HepG2 (cell line): ENCODE measurements at regions not wholly inside any gene's neighbourhood (a gene's known extent, or its start where the extent isn't known, plus 50 kb on each side); places are given as distances from the start of the nearest gene placed in this dataset.
A peak's percentile ranks its signal among the peaks of the same experiment; 100 is the strongest.

Source experiments
- CCDC6 ChIP-seq: sonication (generic); formaldehyde crosslinking; IDR thresholded peaks from 2 replicates; pipeline ENCODE4 v1.8.1; 2022; ENCODE audit warnings: mild to moderate bottlenecking, missing genetic modification reagents, moderate library complexity
- FOXA3 ChIP-seq: IDR thresholded peaks from 2 replicates; pipeline ENCODE4 v1.6.1; 2016; ENCODE audit warnings: missing genetic modification reagents, missing compliant biosample characterization
- GTF2F1 ChIP-seq: fragments of 150-350 bp; IDR thresholded peaks from 2 replicates; pipeline ENCODE4 v1.6.1; 2014; ENCODE audit warnings: low read length
- NR2F2 ChIP-seq: IDR thresholded peaks from 2 replicates; pipeline ENCODE4 v1.6.1; 2012; ENCODE audit warnings: low read depth, inconsistent platforms, borderline replicate concordance
- NRL ChIP-seq: sonication (generic); formaldehyde crosslinking; IDR thresholded peaks from 2 replicates; pipeline ENCODE4 v1.5.0; 2020; ENCODE audit warnings: missing genetic modification reagents, mild to moderate bottlenecking, moderate library complexity, borderline replicate concordance
- RCOR2 ChIP-seq: IDR thresholded peaks from 2 replicates; pipeline ENCODE4 v1.6.1; 2016; ENCODE audit warnings: missing biosample characterization, missing genetic modification reagents
- SALL2 ChIP-seq: sonication (generic); formaldehyde crosslinking; IDR thresholded peaks from 2 replicates; pipeline ENCODE4 v1.8.1; 2023; ENCODE audit warnings: mild to moderate bottlenecking, missing genetic modification reagents, inconsistent platforms
- THYN1 ChIP-seq: sonication (generic); formaldehyde crosslinking; IDR thresholded peaks from 2 replicates; pipeline ENCODE4 v1.8.1; 2023; ENCODE audit warnings: low read depth, mild to moderate bottlenecking, moderate library complexity, missing genetic modification reagents, borderline replicate concordance
- ZFY ChIP-seq: sonication (generic); formaldehyde crosslinking; IDR thresholded peaks from 2 replicates; pipeline ENCODE4 v1.4.0; 2020; ENCODE audit warnings: missing genetic modification reagents
- ZNF382 ChIP-seq: sonication (generic); formaldehyde crosslinking; IDR thresholded peaks from 2 replicates; pipeline ENCODE4 v1.5.0; 2020; ENCODE audit warnings: missing genetic modification reagents, mild to moderate bottlenecking, borderline replicate concordance
- ZNF430 ChIP-seq: sonication (generic); formaldehyde crosslinking; IDR thresholded peaks from 2 replicates; pipeline ENCODE4 v1.9.0; 2021; ENCODE audit warnings: mild to moderate bottlenecking, missing genetic modification reagents
- ZNF549 ChIP-seq: sonication (generic); formaldehyde crosslinking; IDR thresholded peaks from 2 replicates; pipeline ENCODE4 v1.5.0; 2020; ENCODE audit warnings: missing genetic modification reagents
- TF ChIP-seq, protein P1 (sequence below): sonication (generic); formaldehyde crosslinking; IDR thresholded peaks from 2 replicates; pipeline ENCODE4 v1.5.1; 2020; ENCODE audit warnings: missing genetic modification reagents, mild to moderate bottlenecking, borderline replicate concordance
- TF ChIP-seq, protein P2 (sequence below): IDR thresholded peaks from 2 replicates; pipeline ENCODE4 v1.6.1; 2016
- TF ChIP-seq, protein P3 (sequence below): sonication (generic); formaldehyde crosslinking; IDR thresholded peaks from 2 replicates; pipeline ENCODE4 v1.4.0; 2020; ENCODE audit warnings: missing genetic modification reagents
- TF ChIP-seq, protein P4 (sequence below): sonication (generic); formaldehyde crosslinking; IDR thresholded peaks from 2 replicates; pipeline ENCODE4 v1.5.1; 2020; ENCODE audit warnings: mild to moderate bottlenecking, moderate library complexity, missing genetic modification reagents
- TF ChIP-seq, protein P5 (sequence below): IDR thresholded peaks from 2 replicates; pipeline ENCODE4 v1.6.1; 2016; ENCODE audit warnings: missing compliant biosample characterization, missing genetic modification reagents, borderline replicate concordance

DNA sequence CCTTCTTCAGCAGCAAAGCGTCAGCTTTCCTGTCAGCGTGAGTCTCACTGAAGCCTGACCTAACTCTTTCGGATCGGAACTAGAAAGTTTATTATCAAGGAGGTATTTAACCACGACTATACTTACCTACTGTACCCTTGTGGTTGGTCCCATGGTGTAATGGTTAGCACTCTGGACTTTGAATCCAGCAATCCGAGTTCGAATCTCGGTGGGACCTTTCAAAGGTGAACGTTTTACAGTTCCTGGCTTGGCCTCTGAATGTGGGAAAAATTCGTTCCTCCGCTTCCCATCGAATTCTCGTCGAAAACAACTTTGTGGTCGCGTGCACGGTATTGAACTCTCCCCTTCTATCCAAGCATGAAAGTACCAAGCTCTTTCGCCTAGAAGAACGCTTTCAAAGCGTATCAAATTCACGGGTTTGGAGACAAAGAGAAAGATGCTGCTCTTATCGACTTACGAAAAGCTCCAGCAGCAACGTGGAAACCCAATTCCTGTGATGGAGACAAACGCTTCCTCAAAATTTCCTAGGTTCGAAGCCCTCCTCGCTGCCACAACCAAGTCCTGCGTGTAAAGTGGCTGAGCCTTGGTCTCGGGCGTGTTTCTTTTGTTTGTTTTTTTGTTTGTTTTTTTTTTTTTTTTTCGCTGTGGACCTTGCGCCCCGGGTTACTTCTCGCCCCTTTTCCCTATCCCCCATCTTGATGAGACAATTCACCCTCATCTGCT lies 63.7 kb downstream of the GPX5 start (continued):
- TF ChIP-seq THYN1 (CRISPR knock-in tag) (no peak), NR2F2 (peak; percentile 13; the same call in 1 of the 2 replicates), CCDC6 (peak; percentile 52; the same call in 1 of the 2 replicates), ZNF549 (CRISPR knock-in tag) (no peak), ZNF430 (peak; percentile 70; the same call in 1 of the 2 replicates), NRL (CRISPR knock-in tag) (no peak), RCOR2 (peak; percentile 79; the same call in 1 of the 2 replicates), ZFY (CRISPR knock-in tag) (peak; percentile 38; the same call in 1 of the 2 replicates), GTF2F1 (0 out of 2 replicates have a peak, but pooled peaks have one; percentile 27), ZNF382 (no peak), SALL2 (CRISPR knock-in tag) (peak; percentile 47; the same call in 1 of the 2 replicates), FOXA3 (CRISPR knock-in tag) (peak; percentile 77)
- TF ChIP-seq, protein P1, sequence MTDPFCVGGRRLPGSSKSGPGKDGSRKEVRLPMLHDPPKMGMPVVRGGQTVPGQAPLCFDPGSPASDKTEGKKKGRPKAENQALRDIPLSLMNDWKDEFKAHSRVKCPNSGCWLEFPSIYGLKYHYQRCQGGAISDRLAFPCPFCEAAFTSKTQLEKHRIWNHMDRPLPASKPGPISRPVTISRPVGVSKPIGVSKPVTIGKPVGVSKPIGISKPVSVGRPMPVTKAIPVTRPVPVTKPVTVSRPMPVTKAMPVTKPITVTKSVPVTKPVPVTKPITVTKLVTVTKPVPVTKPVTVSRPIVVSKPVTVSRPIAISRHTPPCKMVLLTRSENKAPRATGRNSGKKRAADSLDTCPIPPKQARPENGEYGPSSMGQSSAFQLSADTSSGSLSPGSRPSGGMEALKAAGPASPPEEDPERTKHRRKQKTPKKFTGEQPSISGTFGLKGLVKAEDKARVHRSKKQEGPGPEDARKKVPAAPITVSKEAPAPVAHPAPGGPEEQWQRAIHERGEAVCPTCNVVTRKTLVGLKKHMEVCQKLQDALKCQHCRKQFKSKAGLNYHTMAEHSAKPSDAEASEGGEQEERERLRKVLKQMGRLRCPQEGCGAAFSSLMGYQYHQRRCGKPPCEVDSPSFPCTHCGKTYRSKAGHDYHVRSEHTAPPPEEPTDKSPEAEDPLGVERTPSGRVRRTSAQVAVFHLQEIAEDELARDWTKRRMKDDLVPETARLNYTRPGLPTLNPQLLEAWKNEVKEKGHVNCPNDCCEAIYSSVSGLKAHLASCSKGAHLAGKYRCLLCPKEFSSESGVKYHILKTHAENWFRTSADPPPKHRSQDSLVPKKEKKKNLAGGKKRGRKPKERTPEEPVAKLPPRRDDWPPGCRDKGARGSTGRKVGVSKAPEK (CRISPR knock-in tag), result peak; percentile 36; the same call in 1 of the 2 replicates
- TF ChIP-seq, protein P2, sequence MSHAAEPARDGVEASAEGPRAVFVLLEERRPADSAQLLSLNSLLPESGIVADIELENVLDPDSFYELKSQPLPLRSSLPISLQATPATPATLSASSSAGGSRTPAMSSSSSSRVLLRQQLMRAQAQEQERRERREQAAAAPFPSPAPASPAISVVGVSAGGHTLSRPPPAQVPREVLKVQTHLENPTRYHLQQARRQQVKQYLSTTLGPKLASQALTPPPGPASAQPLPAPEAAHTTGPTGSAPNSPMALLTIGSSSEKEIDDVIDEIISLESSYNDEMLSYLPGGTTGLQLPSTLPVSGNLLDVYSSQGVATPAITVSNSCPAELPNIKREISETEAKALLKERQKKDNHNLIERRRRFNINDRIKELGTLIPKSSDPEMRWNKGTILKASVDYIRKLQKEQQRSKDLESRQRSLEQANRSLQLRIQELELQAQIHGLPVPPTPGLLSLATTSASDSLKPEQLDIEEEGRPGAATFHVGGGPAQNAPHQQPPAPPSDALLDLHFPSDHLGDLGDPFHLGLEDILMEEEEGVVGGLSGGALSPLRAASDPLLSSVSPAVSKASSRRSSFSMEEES (CRISPR knock-in tag), result peak; percentile 33; the same call in 1 of the 2 replicates
- TF ChIP-seq, protein P3, sequence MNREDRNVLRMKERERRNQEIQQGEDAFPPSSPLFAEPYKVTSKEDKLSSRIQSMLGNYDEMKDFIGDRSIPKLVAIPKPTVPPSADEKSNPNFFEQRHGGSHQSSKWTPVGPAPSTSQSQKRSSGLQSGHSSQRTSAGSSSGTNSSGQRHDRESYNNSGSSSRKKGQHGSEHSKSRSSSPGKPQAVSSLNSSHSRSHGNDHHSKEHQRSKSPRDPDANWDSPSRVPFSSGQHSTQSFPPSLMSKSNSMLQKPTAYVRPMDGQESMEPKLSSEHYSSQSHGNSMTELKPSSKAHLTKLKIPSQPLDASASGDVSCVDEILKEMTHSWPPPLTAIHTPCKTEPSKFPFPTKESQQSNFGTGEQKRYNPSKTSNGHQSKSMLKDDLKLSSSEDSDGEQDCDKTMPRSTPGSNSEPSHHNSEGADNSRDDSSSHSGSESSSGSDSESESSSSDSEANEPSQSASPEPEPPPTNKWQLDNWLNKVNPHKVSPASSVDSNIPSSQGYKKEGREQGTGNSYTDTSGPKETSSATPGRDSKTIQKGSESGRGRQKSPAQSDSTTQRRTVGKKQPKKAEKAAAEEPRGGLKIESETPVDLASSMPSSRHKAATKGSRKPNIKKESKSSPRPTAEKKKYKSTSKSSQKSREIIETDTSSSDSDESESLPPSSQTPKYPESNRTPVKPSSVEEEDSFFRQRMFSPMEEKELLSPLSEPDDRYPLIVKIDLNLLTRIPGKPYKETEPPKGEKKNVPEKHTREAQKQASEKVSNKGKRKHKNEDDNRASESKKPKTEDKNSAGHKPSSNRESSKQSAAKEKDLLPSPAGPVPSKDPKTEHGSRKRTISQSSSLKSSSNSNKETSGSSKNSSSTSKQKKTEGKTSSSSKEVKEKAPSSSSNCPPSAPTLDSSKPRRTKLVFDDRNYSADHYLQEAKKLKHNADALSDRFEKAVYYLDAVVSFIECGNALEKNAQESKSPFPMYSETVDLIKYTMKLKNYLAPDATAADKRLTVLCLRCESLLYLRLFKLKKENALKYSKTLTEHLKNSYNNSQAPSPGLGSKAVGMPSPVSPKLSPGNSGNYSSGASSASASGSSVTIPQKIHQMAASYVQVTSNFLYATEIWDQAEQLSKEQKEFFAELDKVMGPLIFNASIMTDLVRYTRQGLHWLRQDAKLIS (CRISPR knock-in tag), result no peak
- TF ChIP-seq, protein P4, sequence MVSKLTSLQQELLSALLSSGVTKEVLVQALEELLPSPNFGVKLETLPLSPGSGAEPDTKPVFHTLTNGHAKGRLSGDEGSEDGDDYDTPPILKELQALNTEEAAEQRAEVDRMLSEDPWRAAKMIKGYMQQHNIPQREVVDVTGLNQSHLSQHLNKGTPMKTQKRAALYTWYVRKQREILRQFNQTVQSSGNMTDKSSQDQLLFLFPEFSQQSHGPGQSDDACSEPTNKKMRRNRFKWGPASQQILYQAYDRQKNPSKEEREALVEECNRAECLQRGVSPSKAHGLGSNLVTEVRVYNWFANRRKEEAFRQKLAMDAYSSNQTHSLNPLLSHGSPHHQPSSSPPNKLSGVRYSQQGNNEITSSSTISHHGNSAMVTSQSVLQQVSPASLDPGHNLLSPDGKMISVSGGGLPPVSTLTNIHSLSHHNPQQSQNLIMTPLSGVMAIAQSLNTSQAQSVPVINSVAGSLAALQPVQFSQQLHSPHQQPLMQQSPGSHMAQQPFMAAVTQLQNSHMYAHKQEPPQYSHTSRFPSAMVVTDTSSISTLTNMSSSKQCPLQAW, result peak; percentile 90
- TF ChIP-seq, protein P5, sequence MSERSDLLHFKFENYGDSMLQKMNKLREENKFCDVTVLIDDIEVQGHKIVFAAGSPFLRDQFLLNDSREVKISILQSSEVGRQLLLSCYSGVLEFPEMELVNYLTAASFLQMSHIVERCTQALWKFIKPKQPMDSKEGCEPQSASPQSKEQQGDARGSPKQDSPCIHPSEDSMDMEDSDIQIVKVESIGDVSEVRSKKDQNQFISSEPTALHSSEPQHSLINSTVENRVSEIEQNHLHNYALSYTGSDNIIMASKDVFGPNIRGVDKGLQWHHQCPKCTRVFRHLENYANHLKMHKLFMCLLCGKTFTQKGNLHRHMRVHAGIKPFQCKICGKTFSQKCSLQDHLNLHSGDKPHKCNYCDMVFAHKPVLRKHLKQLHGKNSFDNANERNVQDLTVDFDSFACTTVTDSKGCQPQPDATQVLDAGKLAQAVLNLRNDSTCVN, result 0 out of 2 replicates have a peak, but pooled peaks have one; percentile 67
